OCI-LY1 (cell line): ENCODE measurements at regions not wholly inside any gene's neighbourhood (a gene's known extent, or its start where the extent isn't known, plus 50 kb on each side); places are given as distances from the start of the nearest gene placed in this dataset.
"Not testable (repeated sequence)": the region's sequence is repeated elsewhere in the genome, so short reads cannot be mapped to it uniquely, and the experiment has no call there.

Experiments used
- H2AFZ ChIP-seq: fragments of 200-600 bp; sonication (generic), shearing (Covaris generic); 2 replicates; pipeline ENCODE4 v1.6.0; 2014; ENCODE audit warnings: antibody characterized with exemption, mild to moderate bottlenecking, low read length
- H3F3A ChIP-seq: fragments of 200-600 bp; sonication (generic), shearing (Covaris generic); 2 replicates; pipeline ENCODE4 v1.6.0; 2014; ENCODE audit warnings: mild to moderate bottlenecking, antibody characterized with exemption, low read length, moderate library complexity; ENCODE audit not compliant: insufficient read depth
- H3K27ac ChIP-seq: fragments of 200-600 bp; sonication (generic); 2 replicates; pipeline ENCODE4 v1.5.1; 2014; ENCODE audit warnings: low read length, mixed run types, mild to moderate bottlenecking, low read depth; ENCODE audit not compliant: poor library complexity, severe bottlenecking
- H3K27me3 ChIP-seq: fragments of 200-600 bp; sonication (generic); 2 replicates; pipeline ENCODE4 v1.6.0; 2014; ENCODE audit warnings: antibody characterized with exemption, mild to moderate bottlenecking, low read length, moderate library complexity; ENCODE audit not compliant: insufficient read depth
- H3K36me3 ChIP-seq: fragments of 200-600 bp; sonication (generic); 2 replicates; pipeline ENCODE4 v1.6.1; 2014; ENCODE audit warnings: mild to moderate bottlenecking, antibody characterized with exemption, low read length, moderate library complexity, mixed read lengths; ENCODE audit not compliant: insufficient read depth
- H3K4me1 ChIP-seq: fragments of 200-600 bp; sonication (generic); 2 replicates; pipeline ENCODE4 v1.5.1; 2014; ENCODE audit warnings: mild to moderate bottlenecking, low read length, moderate library complexity; ENCODE audit not compliant: insufficient read depth, severe bottlenecking
- H3K4me2 ChIP-seq: fragments of 200-600 bp; sonication (generic), shearing (Covaris generic); 2 replicates; pipeline ENCODE4 v1.6.1; 2014; ENCODE audit warnings: low read length
- H3K4me3 ChIP-seq: fragments of 200-600 bp; sonication (generic); 2 replicates; pipeline ENCODE4 v1.5.1; 2014; ENCODE audit warnings: low read length, low read depth, mild to moderate bottlenecking, mixed read lengths; ENCODE audit not compliant: poor library complexity, severe bottlenecking
- H3K79me2 ChIP-seq: fragments of 200-600 bp; shearing (Covaris generic); 2 replicates; pipeline ENCODE4 v1.6.1; 2016; ENCODE audit warnings: mixed run types, low read length, mixed read lengths; ENCODE audit not compliant: insufficient read depth
- H3K9ac ChIP-seq: fragments of 200-600 bp; sonication (generic), shearing (Covaris generic); 2 replicates; pipeline ENCODE4 v1.6.1; 2014; ENCODE audit warnings: mild to moderate bottlenecking, low read length, mixed read lengths
- H3K9me2 ChIP-seq: fragments of 200-600 bp; sonication (generic), shearing (Covaris generic); 2 replicates; pipeline ENCODE4 v1.6.1; 2014; ENCODE audit warnings: low read depth, mild to moderate bottlenecking, low read length, mixed read lengths
- H3K9me3 ChIP-seq: fragments of 200-600 bp; shearing (Covaris generic); 2 replicates; pipeline ENCODE4 v1.6.1; 2014; ENCODE audit warnings: low read length, mixed read lengths
- H4K20me1 ChIP-seq: fragments of 200-600 bp; sonication (generic), shearing (Covaris generic); 2 replicates; pipeline ENCODE4 v1.6.0; 2016; ENCODE audit warnings: mild to moderate bottlenecking, low read length; ENCODE audit not compliant: insufficient read depth
- CTCF ChIP-seq: fragments of 200-600 bp; sonication (generic), shearing (Covaris generic); IDR thresholded peaks from 2 replicates; pipeline ENCODE4 v1.5.1; 2017; ENCODE audit warnings: mild to moderate bottlenecking, antibody characterized with exemption, low read length, moderate library complexity, mixed read lengths
- EZH2 ChIP-seq: fragments of 200-600 bp; sonication (generic), shearing (Covaris generic); IDR thresholded peaks from 2 replicates; pipeline ENCODE4 v1.8.0; 2017; ENCODE audit warnings: borderline replicate concordance, mixed run types, mild to moderate bottlenecking, antibody characterized with exemption, low read length, moderate library complexity, mixed read lengths

- no peaks in the 10 kb centered on the region for H3F3A ChIP-seq
- H2AFZ ChIP-seq, result no peak overlapping the region
- H3K9me2 ChIP-seq, result no peaks in the 10 kb centered on the region
- no peak for TF ChIP-seq EZH2
- no peak for TF ChIP-seq CTCF
- no peaks in the 10 kb centered on the region for H3K36me3 ChIP-seq
- no peaks in the 10 kb centered on the region for H3K79me2 ChIP-seq
- H3K9me3 ChIP-seq, result peaks cover 3% of the 10 kb centered on the region; the same call in 1 of the 2 replicates
- no peak overlapping the region for H3K4me3 ChIP-seq
- H3K27me3 ChIP-seq, result no peaks in the 10 kb centered on the region
- no peaks in the 10 kb centered on the region for H4K20me1 ChIP-seq
- no peak overlapping the region for H3K9ac ChIP-seq
- H3K4me1 ChIP-seq, result peaks cover 20% of the 10 kb centered on the region
- no peak overlapping the region for H3K27ac ChIP-seq
- H3K4me2 ChIP-seq, result no peak overlapping the region
These were observed 260.5 kb upstream of the FAT1 start for GRCh38 chr4:186984105-186984644.

- H3K79me2 ChIP-seq, result no peaks in the 10 kb centered on the region
- H4K20me1 ChIP-seq, result no peaks in the 10 kb centered on the region
- no peaks in the 10 kb centered on the region for H3K9me2 ChIP-seq
- H3F3A ChIP-seq, result no peaks in the 10 kb centered on the region
- no peak overlapping the region for H3K4me3 ChIP-seq
- no peaks in the 10 kb centered on the region for H3K36me3 ChIP-seq
- H3K4me1 ChIP-seq, result peaks cover 28% of the 10 kb centered on the region
- H3K27me3 ChIP-seq, result no peaks in the 10 kb centered on the region
- no peak overlapping the region for H3K9ac ChIP-seq
- H3K4me2 ChIP-seq, result peak overlapping the region; percentile 38
- peak overlapping the region; percentile 96; the same call in 1 of the 2 replicates for H2AFZ ChIP-seq
- peak overlapping the region; percentile 32 for H3K27ac ChIP-seq
- TF ChIP-seq CTCF, result no peak
- no peak for TF ChIP-seq EZH2
- 0 out of 2 replicates have a peak, but pooled peaks cover 5% of the 10 kb centered on the region for H3K9me3 ChIP-seq
These were observed 276.0 kb upstream of the FAT1 start for GRCh38 chr4:186999686-187000085.

GRCh38 chr4:187000281-187000680 lies 276.6 kb upstream of the FAT1 start:
- Histone ChIP-seq H3K27me3 (no peaks in the 10 kb centered on the region), H3K4me1 (peaks cover 28% of the 10 kb centered on the region), H3K79me2 (no peaks in the 10 kb centered on the region), H3F3A (no peaks in the 10 kb centered on the region), H3K27ac (no peak overlapping the region), H3K9me3 (0 out of 2 replicates have a peak, but pooled peaks cover 2% of the 10 kb centered on the region), H3K36me3 (no peaks in the 10 kb centered on the region), H3K9me2 (no peaks in the 10 kb centered on the region), H3K4me3 (no peak overlapping the region), H4K20me1 (no peaks in the 10 kb centered on the region), H3K9ac (no peak overlapping the region), H3K4me2 (no peak overlapping the region), H2AFZ (peak overlapping the region; percentile 77; the same call in 1 of the 2 replicates)
- no peak for TF ChIP-seq CTCF

GRCh38 chr4:187002133-187002532 lies 278.5 kb upstream of the FAT1 start:
- H4K20me1 ChIP-seq, H3K27me3 ChIP-seq, H3K4me3 ChIP-seq, H3K9me3 ChIP-seq, H3K27ac ChIP-seq, H3K79me2 ChIP-seq, H3K36me3 ChIP-seq, H3K4me2 ChIP-seq, H3K9ac ChIP-seq, H3K9me2 ChIP-seq, H3F3A ChIP-seq, H2AFZ ChIP-seq: not testable (repeated sequence)
- peaks cover 16% of the 10 kb centered on the region for H3K4me1 ChIP-seq
